Stimulated activated CD4-positive, alpha-beta T cell treated with anti-CD3 and anti-CD28 coated beads, Interleukin-15, amount 100 ng/mL, for 24 hours (primary cell): ENCODE measurements at regions not wholly inside any gene's neighbourhood (a gene's known extent, or its start where the extent isn't known, plus 50 kb on each side); places are given as distances from the start of the nearest gene placed in this dataset.
"Not testable (repeated sequence)": the region's sequence is repeated elsewhere in the genome, so short reads cannot be mapped to it uniquely, and the experiment has no call there.

Source experiments
- DNase-seq: peaks from one replicate; pipeline ENCODE4 v3.0.0-alpha.2; 2020

- DNase-seq = no peak
These were observed 120.7 kb upstream of the CARD11 start for GRCh38 chr7:3164380-3164792.

DNA sequence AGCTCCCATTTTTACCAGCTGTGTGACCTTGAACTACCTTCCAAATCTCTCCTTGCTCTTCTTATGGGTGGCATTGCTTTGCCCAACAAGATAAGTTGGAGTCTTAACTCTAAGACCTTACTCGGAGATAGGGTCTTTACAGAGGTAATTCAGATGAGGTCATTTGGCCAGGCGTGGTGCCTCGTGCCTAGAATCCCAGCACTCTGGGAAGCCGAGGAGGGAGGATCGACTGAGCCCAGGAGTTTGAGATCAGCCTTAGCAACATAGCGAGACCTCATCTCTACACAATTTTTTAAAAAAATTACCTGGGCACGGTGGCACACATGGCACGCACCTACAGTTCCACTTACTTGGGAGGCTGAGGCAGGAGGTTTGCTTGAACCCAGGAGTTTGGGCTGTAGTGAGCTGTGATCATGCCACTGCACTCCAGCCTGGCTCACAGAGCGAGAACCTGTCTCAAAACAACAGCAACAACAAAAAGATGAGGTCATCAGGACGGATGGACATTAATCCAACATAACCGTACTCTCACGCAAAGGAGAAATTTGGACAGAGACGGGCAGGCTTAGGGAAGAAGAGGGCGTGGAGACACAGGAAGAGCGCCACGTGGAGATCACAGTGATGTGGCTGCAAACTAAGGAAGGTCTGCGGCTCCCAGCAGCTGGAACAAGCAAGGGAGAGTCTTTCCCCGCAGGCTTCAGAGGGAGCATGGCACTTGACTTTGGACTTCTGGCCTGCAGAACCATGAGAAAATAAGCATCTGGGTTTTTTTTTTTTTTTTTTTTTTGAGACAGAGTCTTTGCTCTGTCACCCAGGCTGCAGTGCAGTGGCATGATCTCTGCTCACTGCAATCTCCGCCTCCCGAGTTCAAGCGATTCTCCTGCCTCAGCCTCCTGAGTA, 122.3 kb upstream of the CARD11 start:
- no peak for DNase-seq

GRCh38 chr7:3167551-3167950, 123.9 kb upstream of the CARD11 start:
- no peak for DNase-seq

DNA sequence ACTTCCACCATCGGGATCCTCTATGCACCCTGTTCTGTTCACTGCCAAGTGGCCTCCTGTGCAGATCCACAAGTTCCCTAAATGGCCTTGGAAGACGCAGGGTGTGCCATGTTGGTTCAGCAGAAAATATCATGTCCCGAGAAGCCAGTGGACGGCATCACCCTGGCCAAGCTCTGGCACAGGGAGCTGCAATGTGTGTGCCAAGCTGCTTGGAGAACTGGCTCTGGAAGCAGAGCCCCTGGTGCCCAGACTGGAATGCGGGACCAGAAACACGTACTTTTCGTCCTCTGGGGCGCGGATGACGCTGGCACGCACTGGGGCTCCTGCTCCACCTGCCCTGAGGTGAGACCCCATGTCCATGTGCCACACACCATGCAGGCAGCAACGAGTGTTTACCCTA, 124.7 kb upstream of the CARD11 start:
- DNase-seq = no peak

GRCh38 chr7:3168869-3169268, 125.2 kb upstream of the CARD11 start:
- no peak for DNase-seq

DNA sequence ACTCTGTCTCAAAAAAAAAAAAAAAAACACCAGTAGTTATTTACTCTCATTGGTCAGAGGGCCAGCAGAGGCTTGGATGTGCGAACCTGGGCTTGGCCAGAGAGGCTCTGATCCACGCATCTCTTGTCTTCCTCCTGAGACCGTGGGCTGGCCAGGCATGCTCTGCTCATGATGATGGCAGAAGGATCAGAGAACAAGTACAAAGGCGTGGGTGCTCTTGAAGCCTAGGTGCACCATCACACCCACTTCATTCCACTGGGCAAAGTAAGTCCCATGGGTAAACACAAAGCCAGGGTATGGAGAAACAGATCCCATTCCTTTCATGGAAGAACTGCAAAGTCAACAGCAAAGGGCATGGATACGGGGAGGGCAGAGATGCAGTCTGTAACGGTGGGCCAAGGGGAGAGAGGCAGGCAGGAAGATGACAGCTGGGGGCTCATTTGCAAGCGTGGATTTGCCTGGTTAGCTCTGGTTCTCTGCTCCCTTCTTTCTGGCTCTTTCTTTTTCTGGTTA, 128.2 kb upstream of the SDK1 start:
- no peak for DNase-seq

DNA sequence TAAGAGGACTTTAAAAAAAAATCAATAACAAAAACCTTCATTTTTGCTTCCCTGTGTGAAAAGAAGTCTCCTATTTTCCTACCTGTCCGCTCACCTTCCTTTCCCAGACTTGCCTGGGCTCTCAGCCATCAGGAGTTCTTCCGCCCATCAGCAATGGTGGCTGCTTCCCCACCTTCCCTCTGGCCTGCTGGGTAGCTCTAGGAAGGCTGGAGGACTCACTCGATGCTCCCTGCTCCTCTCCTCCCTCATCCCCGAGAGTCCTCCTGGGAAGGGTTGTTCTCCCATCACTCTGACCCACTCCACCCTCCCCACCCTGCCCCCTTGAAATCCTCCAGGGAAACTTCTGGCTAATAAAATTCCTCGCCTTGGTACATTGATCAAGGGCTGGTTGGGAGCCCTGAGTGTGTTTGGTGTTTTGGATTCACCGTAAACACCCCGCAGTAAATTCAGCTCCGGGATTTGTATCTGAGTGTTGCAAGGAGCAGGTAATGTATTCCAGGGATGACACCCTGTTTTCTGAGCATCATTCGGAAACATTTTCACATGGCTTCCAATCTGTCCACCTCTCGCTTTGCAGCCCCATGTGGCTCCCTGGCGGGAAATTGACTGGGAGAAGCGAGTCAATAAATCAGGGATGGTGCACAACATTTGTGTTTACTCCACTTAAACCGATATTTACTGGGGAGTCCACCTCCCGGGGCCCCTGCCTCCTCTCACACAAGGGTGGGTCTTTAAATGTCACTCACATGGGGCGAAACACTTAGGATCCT, 126.4 kb upstream of the SDK1 start:
- DNase-seq = no peak

DNA sequence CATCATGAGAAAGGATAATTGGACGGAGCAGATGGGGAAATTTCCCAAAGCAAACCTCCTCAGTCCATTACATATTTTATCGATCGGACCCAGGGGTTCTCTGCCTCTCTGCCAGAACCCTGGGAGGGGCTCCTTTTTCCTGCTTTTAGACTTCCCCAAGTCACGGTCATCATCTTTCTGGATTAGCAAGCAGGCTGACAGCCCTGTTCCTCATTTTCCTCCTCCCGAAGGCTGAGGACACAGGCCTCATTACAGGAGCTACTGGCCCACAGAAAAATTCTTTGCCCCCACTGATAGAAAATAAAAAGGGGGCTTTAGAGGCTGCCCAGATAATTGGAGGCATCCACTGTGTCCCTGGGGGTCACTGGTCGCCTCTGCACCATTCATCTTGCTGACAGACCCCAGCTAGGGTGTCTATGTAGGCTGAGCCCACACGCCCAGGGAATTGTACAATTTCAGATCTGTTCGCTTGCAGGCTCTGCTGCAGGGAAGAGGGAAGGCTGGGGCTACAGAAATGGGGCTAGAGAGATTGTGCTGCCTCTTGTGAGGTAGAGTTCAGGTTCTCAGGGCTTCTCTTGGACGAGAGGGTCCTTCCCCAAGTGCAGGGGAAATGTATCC, 125.7 kb upstream of the SDK1 start:
- DNase-seq = no peak

GRCh38 chr7:3176112-3177000, 124.7 kb upstream of the SDK1 start:
- DNase-seq = no peak

- DNase-seq = no peak
These were observed 123.8 kb upstream of the SDK1 start for GRCh38 chr7:3177271-3177670.

GRCh38 chr7:3179456-3179855, 121.6 kb upstream of the SDK1 start:
- no peak for DNase-seq

DNA sequence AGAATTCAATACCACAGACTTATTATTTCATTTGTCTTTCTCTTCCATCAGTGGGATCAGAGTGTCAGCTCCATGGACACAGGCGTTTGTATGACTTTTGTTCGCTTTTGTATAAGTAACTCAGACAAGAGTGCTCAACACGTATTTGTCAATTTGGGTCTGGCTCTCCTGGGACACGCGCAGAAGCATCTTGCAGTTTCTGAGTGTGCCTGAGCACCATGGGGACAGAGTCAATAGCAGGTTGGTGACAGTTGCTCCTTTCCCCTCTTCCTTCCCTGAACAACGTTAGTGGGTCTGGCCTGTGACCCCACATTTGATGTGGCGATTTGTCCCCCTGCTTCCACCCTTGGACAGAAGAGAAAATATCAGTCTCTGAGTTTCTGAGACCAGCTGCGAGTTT, 120.4 kb upstream of the SDK1 start:
- DNase-seq = no peak

DNA sequence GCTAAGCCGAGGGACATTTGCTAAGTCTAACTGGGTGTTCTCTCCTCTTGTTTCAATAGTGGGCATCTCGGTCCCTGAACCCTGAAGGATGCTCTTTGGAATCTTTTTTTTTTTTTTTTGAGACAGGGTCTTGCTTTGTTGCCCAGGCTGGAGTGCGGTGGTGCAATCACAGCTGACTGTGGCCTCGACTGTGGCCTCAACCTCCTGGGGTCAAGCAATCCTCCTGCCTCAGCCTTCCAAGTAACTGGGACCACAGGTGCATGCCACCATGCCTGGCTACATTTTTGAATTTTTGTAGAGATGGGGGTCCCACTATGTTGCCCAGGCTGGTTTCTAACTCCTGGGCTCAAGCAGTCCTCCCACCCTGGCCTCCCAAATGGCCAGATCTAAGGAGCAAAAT, 119.0 kb upstream of the SDK1 start:
- DNase-seq = not testable (repeated sequence)

DNA sequence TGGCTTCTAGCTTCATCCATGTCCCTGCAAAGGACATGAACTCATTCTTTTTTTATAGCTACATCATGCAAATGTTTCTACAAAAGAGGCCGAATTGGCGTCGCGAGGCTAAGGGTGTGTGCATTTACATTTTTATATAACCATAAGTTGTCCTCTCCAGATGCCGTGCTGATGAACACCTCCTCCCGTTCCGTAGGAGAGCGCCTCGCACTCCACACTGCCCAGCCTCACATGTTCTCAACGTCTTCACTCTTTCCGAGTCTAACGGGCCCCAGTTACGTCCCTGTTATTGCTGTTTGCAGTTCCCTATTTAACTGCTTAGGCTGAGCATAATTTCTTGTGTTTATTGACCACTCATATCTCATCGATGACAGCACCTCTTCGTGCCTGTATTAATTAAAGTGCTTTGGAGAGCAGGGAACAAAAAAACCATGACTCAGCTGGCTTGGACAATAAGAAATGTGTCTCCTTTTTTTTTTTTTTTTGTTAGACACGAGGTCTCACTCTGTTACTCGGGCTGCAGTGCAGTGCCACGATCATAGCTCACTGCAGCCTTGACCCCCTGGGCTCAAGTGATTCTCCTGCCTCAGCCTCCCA, 113.5 kb upstream of the SDK1 start:
- no peak for DNase-seq

DNA sequence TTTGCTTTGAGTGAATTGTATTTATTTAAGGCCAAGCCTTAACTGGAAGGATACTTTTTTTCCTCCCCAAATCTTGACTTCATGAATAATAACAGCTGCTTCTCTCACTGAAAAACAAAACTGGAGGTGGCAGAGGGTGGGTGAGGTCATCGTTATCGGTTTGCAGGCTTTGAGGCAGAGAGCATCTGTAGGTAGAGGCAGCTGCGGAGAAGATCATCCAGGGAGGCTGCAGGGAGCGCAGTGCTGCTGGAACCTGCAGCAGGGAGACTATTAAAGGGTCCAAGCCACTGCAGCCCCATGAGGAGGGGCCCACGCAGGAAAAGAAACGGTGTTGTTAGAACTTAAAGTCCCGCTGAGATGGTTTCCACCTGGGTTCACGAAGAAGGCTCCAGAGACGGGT, 112.1 kb upstream of the SDK1 start:
- DNase-seq = no peak

GRCh38 chr7:3191548-3191947, 109.5 kb upstream of the SDK1 start:
- no peak for DNase-seq

- DNase-seq = no peak
These were observed 108.4 kb upstream of the SDK1 start for GRCh38 chr7:3192669-3193068.

GRCh38 chr7:3193379-3194120, 107.5 kb upstream of the SDK1 start:
- no peak for DNase-seq

- no peak for DNase-seq
These were observed 106.4 kb upstream of the SDK1 start for GRCh38 chr7:3194501-3195141.

DNA sequence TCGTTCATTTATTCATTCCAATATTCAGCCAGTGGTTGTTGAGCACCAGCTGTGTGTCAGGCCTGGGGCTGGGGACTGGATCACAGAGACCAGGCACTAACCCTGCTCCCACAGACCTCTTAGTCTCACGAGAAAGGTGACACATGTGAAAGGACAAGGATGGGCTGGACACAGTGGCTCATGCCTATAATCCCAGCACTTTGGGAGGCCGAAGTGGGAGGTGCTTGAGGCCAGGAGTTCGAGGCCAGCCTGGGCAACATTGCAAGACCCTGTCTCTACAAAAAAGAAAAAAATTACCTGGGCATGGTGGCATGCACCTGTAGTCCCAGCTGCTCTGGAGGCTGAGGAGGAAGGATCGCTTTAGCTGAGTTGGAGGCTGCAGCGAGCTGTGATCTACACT, 105.9 kb upstream of the SDK1 start:
- DNase-seq = no peak
